K562 (cell line): ENCODE measurements at regions not wholly inside any gene's neighbourhood (a gene's known extent, or its start where the extent isn't known, plus 50 kb on each side); places are given as distances from the start of the nearest gene placed in this dataset.

Source experiments
- ATAC-seq: fragments of 200-7000 bp; cut with Tn5 transposase; 3 replicates; pipeline ENCODE4 v1.9.1; 2020; ENCODE audit warnings: moderate library complexity
- BruUV-seq: library from RNA; stranded (reverse); fragments of 400-500 nt; replicated peaks from 2 replicates; lab custom pipeline; 2021; lab: Mats Ljungman, UMichigan
- CTCF ChIA-PET: fragments of 300-600 bp; formaldehyde crosslinking; extraction: SDS; loops from one replicate; lab custom pipeline; 2021; ENCODE audit warnings: low intra/inter-chr PET ratio; lab: Yijun Ruan, JAX
- POLR2A ChIA-PET: fragments of 300-600, 350-650 bp; sonication (Branson Sonifier 250); formaldehyde crosslinking; extraction: SDS; loops from one replicate; lab custom pipeline; 2021; ENCODE audit warnings: antibody characterized with exemption, inconsistent platforms; lab: Yijun Ruan, JAX
- DNase-seq, 4 experiments: peaks; one replicate each; pipeline versions ENCODE4 v3.0.0 to v3.0.0-alpha.2; 2011 to 2018; ENCODE audit warnings: low spot score in 3 of 4, mixed read lengths in 3 of 4; ENCODE audit errors: extremely low read depth in 1 of 4
- FAIRE-seq: peaks from 2 replicates; lab custom pipeline; 2011; peaks lifted over from hg19 to GRCh38; lab: Jason Lieb, UNC
- H2AFZ ChIP-seq: 2 replicates; pipeline ENCODE4 v1.6.0; 2011; ENCODE audit warnings: low read depth, low read length, control low read depth, inconsistent platforms
- H3K27ac ChIP-seq: fragments of 200-600 bp; 3 replicates; pipeline ENCODE4 v1.8.0; 2011; ENCODE audit warnings: low read depth, mild to moderate bottlenecking, control low read depth, inconsistent platforms, low read length, moderate library complexity, mixed read lengths; ENCODE audit errors: extremely low read depth
- H3K27me3 ChIP-seq, 2 experiments: fragments of 300-600 bp in 1 of 2; 2 replicates in 1 of 2; 3 replicates in 1 of 2; pipeline versions ENCODE4 v1.6.0 to v1.8.0; 2011; ENCODE audit warnings: inconsistent platforms in 2 of 2, low read length in 2 of 2, mild to moderate bottlenecking in 1 of 2, mixed read lengths in 1 of 2, moderate library complexity in 1 of 2; ENCODE audit not compliant: control insufficient read depth in 2 of 2, insufficient read depth in 2 of 2
- H3K36me3 ChIP-seq: fragments of 300-600 bp; 3 replicates; pipeline ENCODE4 v1.8.0; 2011; ENCODE audit warnings: mild to moderate bottlenecking, low read length, inconsistent platforms; ENCODE audit not compliant: control insufficient read depth, insufficient read depth
- H3K4me1 ChIP-seq, 2 experiments: fragments of 200-600 bp in 1 of 2; replicated peaks in 1 of 2; 2 replicates in 1 of 2; 3 replicates in 1 of 2; pipeline versions ENCODE4 v1.5.1 to v1.8.0; 2011; ENCODE audit warnings: inconsistent platforms in 2 of 2, low read length in 2 of 2, mild to moderate bottlenecking in 1 of 2, mixed read lengths in 1 of 2, moderate library complexity in 1 of 2; ENCODE audit not compliant: control insufficient read depth in 2 of 2, insufficient read depth in 2 of 2
- H3K4me2 ChIP-seq: 2 replicates; pipeline ENCODE4 v1.6.1; 2011; ENCODE audit warnings: low read length, control low read depth, inconsistent platforms, mixed read lengths; ENCODE audit not compliant: insufficient read depth
- H3K4me3 ChIP-seq: fragments of 200-600 bp; sonication (generic), shearing (Covaris generic); 2 replicates; pipeline ENCODE4 v1.5.1; 2016; ENCODE audit warnings: control low read depth, inconsistent platforms
- H3K79me2 ChIP-seq: fragments of 200-600 bp; 3 replicates; pipeline ENCODE4 v1.8.0; 2011; ENCODE audit warnings: low read length, inconsistent platforms; ENCODE audit not compliant: control insufficient read depth, insufficient read depth
- H3K9ac ChIP-seq, 2 experiments: 2 replicates each; pipeline versions ENCODE4 v1.6.0 to v1.6.1; 2011; ENCODE audit warnings: low read depth in 2 of 2, low read length in 2 of 2, control low read depth in 1 of 2, inconsistent platforms in 1 of 2, mild to moderate bottlenecking in 1 of 2, mixed read lengths in 1 of 2; ENCODE audit not compliant: insufficient read depth in 1 of 2
- H3K9me1 ChIP-seq: one replicate; pipeline ENCODE4 v1.6.0; 2011; ENCODE audit warnings: inconsistent platforms, mild to moderate bottlenecking, low read length, moderate library complexity; ENCODE audit not compliant: control insufficient read depth, insufficient read depth
- H3K9me3 ChIP-seq: replicated peaks from 2 replicates; pipeline ENCODE4 v1.5.1; 2011; ENCODE audit warnings: low read depth, low read length, inconsistent platforms; ENCODE audit not compliant: control insufficient read depth, insufficient read depth
- H4K20me1 ChIP-seq: replicated peaks from 2 replicates; pipeline ENCODE4 v1.6.1; 2011; ENCODE audit warnings: low read length, inconsistent platforms, mixed read lengths; ENCODE audit not compliant: control insufficient read depth, insufficient read depth
- ARID1B ChIP-seq: fragments of 450-650 bp; IDR thresholded peaks from 2 replicates; pipeline ENCODE4 v1.6.1; 2016; ENCODE audit warnings: antibody characterized with exemption, mild to moderate bottlenecking, inconsistent platforms
- CAMTA2 ChIP-seq: fragments of 250-450 bp; sonication (Bioruptor Pico); conservative IDR thresholded peaks from 2 replicates; pipeline ENCODE4 v1.5.1; 2022
- CBFA2T2 ChIP-seq: fragments of 450-650 bp; conservative IDR thresholded peaks from 2 replicates; pipeline ENCODE4 v1.6.1; 2017; ENCODE audit warnings: mild to moderate bottlenecking
- CBFA2T3 ChIP-seq: fragments of 450-650 bp; IDR thresholded peaks from 2 replicates; pipeline ENCODE4 v1.6.1; 2017
- EP300 ChIP-seq: IDR thresholded peaks from 2 replicates; pipeline ENCODE4 v1.6.1; 2012; ENCODE audit warnings: low read length, improper control_type of control experiment
- ESRRB ChIP-seq: fragments of 250-450 bp; sonication (Bioruptor Pico); IDR thresholded peaks from 2 replicates; pipeline ENCODE4 v1.5.0; 2020; ENCODE audit warnings: mild to moderate bottlenecking, moderate library complexity, borderline replicate concordance
- FOXA3 ChIP-seq, 2 experiments: fragments of 450-650 bp in 1 of 2; sonication (generic) in 1 of 2; formaldehyde crosslinking; IDR thresholded peaks in 1 of 2; conservative IDR thresholded peaks in 1 of 2; 2 replicates each; pipeline versions ENCODE4 v1.4.0 to v1.8.0; 2020 to 2022; ENCODE audit warnings: mild to moderate bottlenecking in 2 of 2, missing genetic modification reagents in 1 of 2
- HNRNPUL1 ChIP-seq: fragments of 200-400 bp; formaldehyde crosslinking; IDR thresholded peaks from 2 replicates; pipeline ENCODE4 v1.6.1; 2017; ENCODE audit warnings: low read length
- MEIS2 ChIP-seq: fragments of 450-650 bp; IDR thresholded peaks from 2 replicates; pipeline ENCODE4 v1.6.1; 2014; ENCODE audit warnings: mild to moderate bottlenecking; ENCODE audit not compliant: partially characterized antibody
- NR2F6 ChIP-seq: fragments of 450-650 bp; formaldehyde crosslinking; IDR thresholded peaks from 2 replicates; pipeline ENCODE4 v1.4.0; 2020; ENCODE audit warnings: mild to moderate bottlenecking
- PBX2 ChIP-seq, 2 experiments: IDR thresholded peaks in 1 of 2; conservative IDR thresholded peaks in 1 of 2; 2 replicates each; pipeline ENCODE4 v1.6.1; 2016; ENCODE audit warnings: low read depth in 2 of 2, mild to moderate bottlenecking in 1 of 2, missing compliant biosample characterization in 1 of 2, missing genetic modification characterization in 1 of 2, moderate library complexity in 1 of 2
- SPI1 ChIP-seq: IDR thresholded peaks from 2 replicates; pipeline ENCODE4 v1.6.1; 2011; ENCODE audit warnings: low read depth, low read length, control low read depth, borderline replicate concordance
- TBP ChIP-seq: optimal IDR thresholded peaks from 2 replicates; pipeline ENCODE3; 2011; ENCODE audit warnings: low read depth, low read length, improper control_type of control experiment
- ZBED1 ChIP-seq: IDR thresholded peaks from 2 replicates; pipeline ENCODE4 v1.6.1; 2014
- WGBS: fragments of 100-300 bp; shearing (Covaris generic); methylation state at CpG from one replicate; pipeline ENCODE4 v1.1.6; 2016; ENCODE audit warnings: low coverage, mixed read lengths; ENCODE audit not compliant: insufficient coverage; ENCODE audit errors: missing lambda C conversion rate; 5-methylcytosine and 5-hydroxymethylcytosine counted together
- in situ Hi-C: fragments of 300-500 bp; cut with MboI; formaldehyde crosslinking; loops from 4 replicates; pipeline ENCODE4 v1.15.0; 2018; ENCODE audit warnings: inconsistent platforms, mixed read lengths
- intact Hi-C: fragments of 100-400 bp; cut with micrococcal nuclease; formaldehyde crosslinking; loops from 2 replicates; pipeline ENCODE4 v1.14.2; 2022

DNA sequence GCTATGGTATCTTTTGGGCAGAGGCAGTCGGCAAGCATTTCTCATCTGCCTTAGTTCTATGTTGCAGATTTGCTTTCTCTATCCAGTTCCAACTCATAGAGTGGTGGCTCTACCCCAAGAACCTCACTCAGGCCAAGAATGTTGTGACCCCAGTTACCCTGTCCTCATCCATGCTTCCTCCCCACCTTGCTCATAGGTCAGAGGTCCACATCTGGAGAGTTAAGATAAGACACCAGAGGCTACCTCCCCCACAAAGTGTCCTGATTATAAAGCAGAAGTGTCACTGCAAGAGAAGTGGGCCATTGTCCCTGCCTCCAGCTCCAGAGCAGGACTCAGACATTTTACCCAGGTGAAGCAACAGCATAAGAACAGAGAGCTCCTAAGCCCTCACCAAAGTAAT, 276.8 kb upstream of the CHST9 start (continued):
- peak; percentile 83; the same call in 1 of the 2 replicates for TF ChIP-seq NR2F6 (CRISPR knock-in tag)
- no peak for TF ChIP-seq TBP
- peak; percentile 77 for TF ChIP-seq ARID1B
- TF ChIP-seq CBFA2T2, result peak; percentile 55
- TF ChIP-seq EP300, result 0 out of 2 replicates have a peak, but pooled peaks have one; percentile 12

DNA sequence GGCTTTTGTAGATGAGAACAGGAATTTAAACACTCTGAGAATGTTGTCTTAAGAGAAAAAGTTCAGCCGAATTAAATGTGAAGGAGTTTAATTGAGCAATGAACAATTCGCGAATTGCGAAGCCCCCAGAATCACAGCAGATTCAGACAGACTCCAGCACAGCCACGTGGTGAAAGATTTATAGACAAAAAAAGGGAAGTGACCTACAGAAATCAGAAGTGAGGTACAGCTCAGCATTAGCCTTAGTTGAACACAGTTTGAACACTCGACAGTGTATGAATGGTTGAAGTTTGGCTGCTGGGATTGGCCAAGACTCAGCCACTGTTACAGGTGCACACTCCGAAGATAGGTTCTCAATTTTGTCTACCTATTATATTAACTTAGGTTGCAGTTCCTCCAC, 264.0 kb upstream of the CHST9 start:
- Histone ChIP-seq H3K27ac (no peak overlapping the region), H3K4me2 (no peak overlapping the region), H3K36me3 (no peaks in the 10 kb centered on the region), H3K9ac (no peak overlapping the region), H3K79me2 (no peaks in the 10 kb centered on the region), H4K20me1 (no peaks in the 10 kb centered on the region), H2AFZ (no peak overlapping the region), H3K27me3 (no peaks in the 10 kb centered on the region), H3K9me1 (no peaks in the 10 kb centered on the region), H3K4me1 (no peaks in the 10 kb centered on the region), H3K4me3 (no peak overlapping the region), H3K9me3 (no peaks in the 10 kb centered on the region)
- 2% methylated on average over 7 of the region's 7 CpGs for WGBS
- no TSS peak for BruUV-seq
- intact Hi-C loops, result no loop called here
- POLR2A ChIA-PET, result no interaction called here
- no peak for ATAC-seq
- no peak for DNase-seq
- no peak for FAIRE-seq
- CTCF ChIA-PET, result no interaction called here
- in situ Hi-C loops, result no loop called here
- TF ChIP-seq ESRRB (CRISPR knock-in tag) (no peak), PBX2 (CRISPR knock-in tag; IDR thresholded peaks at IDR 0.05; ENCODE audit: low read depth) (no peak), PBX2 (tag; conservative IDR thresholded peaks at IDR 0.05; ENCODE audit: low read depth) (peak; percentile 31; the same call in 1 of the 2 replicates), CAMTA2 (no peak), FOXA3 (CRISPR knock-in tag; conservative IDR thresholded peaks at IDR 0.05 in 1 of 2, IDR thresholded peaks at IDR 0.05 in 1 of 2) (no peak), SPI1 (peak; percentile 78), HNRNPUL1 (no peak), CBFA2T3 (no peak), MEIS2 (peak; percentile 48), ZBED1 (no peak)
